ENCODE measurements at regions not wholly inside any gene's neighbourhood (a gene's known extent, or its start where the extent isn't known, plus 50 kb on each side); places are given as distances from the start of the nearest gene placed in this dataset.
"Not testable (repeated sequence)": the region's sequence is repeated elsewhere in the genome, so short reads cannot be mapped to it uniquely, and the experiment has no call there.

DNA sequence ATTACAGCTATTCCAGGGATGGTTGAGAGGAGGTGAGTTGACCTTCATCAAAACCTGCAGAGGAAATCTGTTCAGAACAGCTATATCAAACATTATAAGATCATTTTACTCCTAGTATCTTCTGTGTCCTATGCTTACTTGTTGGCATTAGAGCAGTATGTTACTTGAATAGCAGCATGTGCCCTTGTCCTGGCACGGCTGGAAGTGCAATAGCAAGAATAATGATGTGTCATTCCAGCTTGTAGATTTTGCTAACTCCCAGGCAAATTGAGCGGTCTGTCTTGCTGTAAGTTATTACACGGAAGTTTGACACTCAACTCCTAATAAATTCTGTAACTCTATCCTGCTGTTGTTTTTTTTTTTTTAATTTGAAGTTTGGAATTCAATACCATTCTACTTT lies 385.5 kb downstream of the TENT5A start:
- no peak for DNase-seq (ENCODE audit: low read depth)

- peak; percentile 50 for DNase-seq (ENCODE audit: low read depth)
Observed at GRCh38 chr6:81362246-81362645, 390.2 kb downstream of the TENT5A start.

DNA sequence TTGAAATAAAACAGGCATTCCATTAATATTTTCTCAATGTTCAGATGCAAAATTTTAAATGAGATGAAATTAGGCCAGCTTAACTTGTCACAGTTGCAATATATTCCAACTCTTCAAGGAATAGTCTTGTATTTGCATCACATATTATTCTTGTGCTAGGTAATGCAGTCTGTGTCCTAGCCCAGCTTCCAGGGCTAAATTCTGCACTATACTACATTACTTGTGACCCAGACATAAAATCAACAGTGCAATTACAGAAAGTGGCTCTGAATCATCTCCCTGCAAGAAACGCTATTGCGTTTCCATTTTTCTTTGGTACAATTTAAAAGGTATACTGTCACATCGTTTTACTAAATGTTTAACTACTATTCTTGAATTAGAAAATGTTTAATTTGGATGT lies 399.2 kb downstream of the TENT5A start:
- no peak for DNase-seq (ENCODE audit: low read depth)

GRCh38 chr6:81344026-81344425 lies 408.5 kb downstream of the TENT5A start:
- DNase-seq (ENCODE audit: low read depth): not testable (repeated sequence)

GRCh38 chr6:81340946-81341345 lies 411.5 kb downstream of the TENT5A start:
- DNase-seq (ENCODE audit: low read depth): no peak

- DNase-seq (ENCODE audit: low read depth): peak; percentile 3
Observed at GRCh38 chr6:81331526-81331925, 421.0 kb downstream of the TENT5A start.

- DNase-seq (ENCODE audit: low read depth): no peak
Observed at GRCh38 chr6:81328700-81329099, 423.8 kb downstream of the TENT5A start.

- DNase-seq (ENCODE audit: low read depth): no peak
Observed at GRCh38 chr6:81326881-81327561, 425.5 kb downstream of the TENT5A start.

DNA sequence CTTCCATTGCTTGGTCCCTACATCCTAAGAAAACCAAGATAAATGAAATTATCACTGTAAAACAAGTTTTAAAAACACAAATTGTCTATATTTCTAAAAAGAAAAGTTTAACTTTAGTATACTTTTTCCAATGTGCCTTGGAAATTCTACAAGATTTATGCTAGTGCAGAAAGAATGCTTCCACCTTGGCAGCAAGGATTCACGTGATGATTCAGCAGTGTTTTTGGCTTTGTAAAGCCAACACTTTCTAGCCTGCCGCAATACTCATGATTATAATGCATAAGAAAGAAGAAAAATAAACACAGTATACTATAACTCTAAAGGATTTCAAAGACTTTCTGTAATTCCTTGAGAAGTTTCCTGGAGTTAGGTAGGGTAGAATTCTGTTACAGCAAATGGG lies 442.7 kb downstream of the TENT5A start:
- DNase-seq (ENCODE audit: low read depth): no peak

GRCh38 chr6:81308577-81309279 lies 443.8 kb downstream of the TENT5A start:
- DNase-seq (ENCODE audit: low read depth): no peak

- no peak for DNase-seq (ENCODE audit: low read depth)
Observed at GRCh38 chr6:81307651-81308214, 444.7 kb downstream of the TENT5A start.

DNA sequence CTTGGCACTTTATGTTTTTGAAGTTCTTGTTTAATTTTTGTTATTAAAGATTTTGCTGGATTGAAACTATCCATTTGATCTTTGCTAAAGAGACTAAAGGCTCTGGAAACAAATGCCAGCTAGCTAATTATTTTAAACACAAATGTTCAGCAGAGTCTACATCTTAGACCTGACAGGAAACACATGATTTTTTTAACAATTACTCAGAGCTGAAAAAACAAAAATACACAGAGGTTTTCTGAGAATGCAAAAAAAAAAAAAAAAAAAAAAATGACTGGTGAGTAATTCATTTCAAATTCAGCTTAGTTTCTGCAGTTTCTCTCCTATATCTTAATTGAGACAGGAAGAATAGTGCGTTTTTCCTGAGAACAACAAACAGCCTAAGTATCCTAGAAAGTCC lies 448.0 kb downstream of the TENT5A start:
- peak; percentile 59 for DNase-seq (ENCODE audit: low read depth)

DNA sequence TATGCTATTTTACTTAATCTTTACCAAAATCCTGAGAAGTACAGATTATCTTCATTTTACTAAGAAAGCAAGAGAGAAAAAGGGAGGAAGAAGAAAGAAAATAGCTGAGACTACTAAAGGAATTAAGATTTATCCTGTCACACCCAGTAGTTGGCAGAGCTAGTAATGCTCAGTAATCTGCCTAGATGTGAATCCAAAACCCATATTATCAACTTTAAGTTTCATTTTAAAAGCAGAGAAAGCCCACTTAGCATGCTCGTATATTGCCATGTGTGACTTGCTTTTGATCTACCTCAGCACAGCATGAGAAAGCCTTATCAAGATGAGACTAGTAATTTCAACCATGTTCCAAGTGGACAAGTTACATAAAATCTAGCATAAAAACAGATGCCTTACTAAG lies 451.5 kb downstream of the TENT5A start:
- no peak for DNase-seq (ENCODE audit: low read depth)

- DNase-seq (ENCODE audit: low read depth): no peak
Observed at GRCh38 chr6:81298751-81299150, 453.7 kb downstream of the TENT5A start.

DNA sequence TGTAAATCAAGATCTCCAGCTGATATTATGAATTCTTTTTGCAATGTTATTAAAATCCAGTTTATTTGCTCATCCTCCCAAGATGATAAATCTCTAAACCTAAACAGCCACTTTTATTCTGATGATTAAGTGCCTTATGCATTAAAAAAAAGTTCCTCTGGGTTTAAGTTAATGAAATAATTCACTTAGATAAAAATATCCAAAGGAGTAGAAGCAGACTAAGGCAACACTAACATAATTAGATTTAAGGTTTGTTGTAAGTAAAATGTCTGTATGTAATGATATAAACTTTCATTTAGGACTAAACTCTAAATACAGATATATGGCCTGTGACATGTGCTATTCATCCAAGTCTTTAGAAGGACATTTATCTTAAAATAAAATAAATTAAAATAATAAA lies 457.2 kb downstream of the TENT5A start:
- DNase-seq (ENCODE audit: low read depth): no peak

DNA sequence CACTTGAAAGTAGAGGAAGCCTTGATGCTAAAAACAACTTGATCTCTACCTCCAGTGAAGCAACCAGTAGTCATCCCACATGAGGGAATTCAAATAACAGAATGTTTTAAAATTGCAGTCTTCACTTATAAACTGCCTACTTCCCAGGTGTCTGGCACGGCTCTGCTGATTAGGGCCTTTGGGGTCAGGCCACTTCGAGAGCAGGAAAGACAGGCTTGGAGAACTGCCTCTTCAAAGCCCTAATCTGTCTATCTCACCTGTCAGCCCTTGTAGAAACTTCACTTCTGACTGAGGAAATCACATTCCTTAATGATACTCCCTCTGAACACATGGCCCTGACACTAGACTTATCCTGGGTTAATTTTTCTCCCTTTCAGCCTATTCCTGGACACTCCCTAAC lies 458.6 kb downstream of the TENT5A start:
- DNase-seq (ENCODE audit: low read depth): no peak

DNA sequence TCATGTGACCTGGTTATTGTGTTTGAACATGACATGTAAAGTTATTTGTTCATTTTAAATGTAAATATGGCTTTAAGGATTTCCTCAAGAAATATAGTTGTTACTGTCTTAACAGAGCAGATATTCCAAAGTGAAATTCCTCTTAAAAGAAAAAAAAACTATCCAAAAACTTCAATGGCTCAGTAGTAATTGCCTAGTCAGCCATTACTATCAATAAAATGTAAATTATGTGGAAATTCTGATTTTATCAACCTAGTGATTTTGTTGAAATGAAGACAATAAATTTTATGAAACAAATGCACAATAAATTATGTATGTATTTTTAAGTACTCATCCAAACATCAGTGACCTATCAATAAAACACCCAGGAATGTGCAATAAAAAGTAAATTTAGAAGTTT lies 463.3 kb downstream of the TENT5A start:
- DNase-seq (ENCODE audit: low read depth): no peak

DNA sequence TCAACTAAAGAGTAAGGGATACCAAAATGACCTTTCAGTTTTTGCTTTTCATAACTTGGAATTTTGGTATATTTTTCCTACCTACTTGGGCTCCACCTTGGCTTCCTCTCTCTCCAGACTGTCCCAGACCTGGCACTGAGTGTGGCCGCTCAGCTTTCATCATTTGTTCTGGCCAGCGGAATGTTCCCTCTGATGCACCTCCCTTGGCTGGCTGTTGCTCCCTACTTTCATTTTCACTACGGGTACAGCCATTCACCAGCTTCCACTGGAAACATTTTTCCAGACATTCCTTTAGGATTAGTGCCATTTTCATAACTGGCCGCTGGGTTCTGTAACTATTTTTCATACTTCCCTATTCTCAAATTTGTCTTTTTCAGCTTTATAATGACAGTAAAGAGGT lies 487.4 kb downstream of the TENT5A start:
- peak; percentile 82 for DNase-seq (ENCODE audit: low read depth)

- no peak for DNase-seq (ENCODE audit: low read depth)
Observed at GRCh38 chr6:81263531-81264168, 488.8 kb downstream of the TENT5A start.

DNA sequence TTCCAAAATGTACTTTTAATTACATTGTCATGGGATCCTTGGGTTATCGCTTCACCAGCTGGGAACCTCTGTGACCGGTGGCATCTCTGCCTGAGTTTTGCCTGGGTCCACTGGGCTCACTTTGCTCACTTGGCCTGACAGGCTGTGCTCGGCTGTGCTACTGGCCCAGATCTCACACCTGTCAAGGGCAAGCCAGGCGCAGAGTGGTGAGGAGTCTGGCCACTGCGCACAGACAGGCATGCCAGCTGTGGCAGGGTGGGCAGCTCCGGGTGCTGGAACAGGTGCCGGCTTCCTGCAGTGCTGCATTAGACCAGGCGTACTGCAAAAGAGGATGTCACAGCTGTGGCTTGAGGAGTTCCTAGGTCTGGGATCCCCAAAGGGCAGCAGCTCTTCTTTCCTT lies 489.8 kb downstream of the TENT5A start:
- no peak for DNase-seq (ENCODE audit: low read depth)

GRCh38 chr6:81256223-81256622 lies 496.3 kb downstream of the TENT5A start:
- not testable (repeated sequence) for DNase-seq (ENCODE audit: low read depth)

- peak; percentile 20 for DNase-seq (ENCODE audit: low read depth)
Observed at GRCh38 chr6:81253821-81254220, 498.7 kb downstream of the TENT5A start.
